DND-41 (cell line): ENCODE measurements at regions not wholly inside any gene's neighbourhood (a gene's known extent, or its start where the extent isn't known, plus 50 kb on each side); places are given as distances from the start of the nearest gene placed in this dataset.

Source experiments
- EZH2 ChIP-seq: IDR thresholded peaks from 3 replicates; pipeline ENCODE4 v1.6.1; 2012; ENCODE audit warnings: borderline replicate concordance, low read depth, mild to moderate bottlenecking, moderate library complexity, low read length, inconsistent platforms; ENCODE audit not compliant: severe bottlenecking
- TF ChIP-seq, protein P1 (sequence below): IDR thresholded peaks from 2 replicates; pipeline ENCODE4 v1.5.1; 2012; ENCODE audit warnings: borderline replicate concordance, low read length, moderate library complexity, mild to moderate bottlenecking; ENCODE audit not compliant: poor library complexity, severe bottlenecking; ENCODE audit errors: extremely low read depth

DNA sequence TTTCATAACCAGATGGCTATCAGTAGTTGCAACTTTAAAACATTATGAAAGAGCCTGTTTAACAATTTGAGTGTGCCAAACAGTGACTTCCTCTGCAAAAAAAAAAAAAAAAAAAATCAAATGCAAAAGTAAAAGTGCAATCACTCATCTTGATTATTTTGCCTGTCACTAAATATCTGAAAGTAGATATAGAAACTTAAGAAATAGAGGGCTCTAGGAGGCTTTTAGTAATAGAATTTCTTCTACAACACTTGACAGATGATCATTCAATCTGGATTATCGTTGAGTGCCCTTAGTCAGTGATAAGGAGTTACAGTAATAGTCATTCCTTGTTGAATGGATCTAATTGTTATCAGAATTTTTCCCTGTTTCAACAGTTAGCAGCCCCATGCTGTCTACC, 101.8 kb downstream of the CETN3 start:
- TF ChIP-seq, protein P1, sequence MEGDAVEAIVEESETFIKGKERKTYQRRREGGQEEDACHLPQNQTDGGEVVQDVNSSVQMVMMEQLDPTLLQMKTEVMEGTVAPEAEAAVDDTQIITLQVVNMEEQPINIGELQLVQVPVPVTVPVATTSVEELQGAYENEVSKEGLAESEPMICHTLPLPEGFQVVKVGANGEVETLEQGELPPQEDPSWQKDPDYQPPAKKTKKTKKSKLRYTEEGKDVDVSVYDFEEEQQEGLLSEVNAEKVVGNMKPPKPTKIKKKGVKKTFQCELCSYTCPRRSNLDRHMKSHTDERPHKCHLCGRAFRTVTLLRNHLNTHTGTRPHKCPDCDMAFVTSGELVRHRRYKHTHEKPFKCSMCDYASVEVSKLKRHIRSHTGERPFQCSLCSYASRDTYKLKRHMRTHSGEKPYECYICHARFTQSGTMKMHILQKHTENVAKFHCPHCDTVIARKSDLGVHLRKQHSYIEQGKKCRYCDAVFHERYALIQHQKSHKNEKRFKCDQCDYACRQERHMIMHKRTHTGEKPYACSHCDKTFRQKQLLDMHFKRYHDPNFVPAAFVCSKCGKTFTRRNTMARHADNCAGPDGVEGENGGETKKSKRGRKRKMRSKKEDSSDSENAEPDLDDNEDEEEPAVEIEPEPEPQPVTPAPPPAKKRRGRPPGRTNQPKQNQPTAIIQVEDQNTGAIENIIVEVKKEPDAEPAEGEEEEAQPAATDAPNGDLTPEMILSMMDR = no peak
- TF ChIP-seq EZH2 = no peak
